ENCODE measurements at regions not wholly inside any gene's neighbourhood (a gene's known extent, or its start where the extent isn't known, plus 50 kb on each side); places are given as distances from the start of the nearest gene placed in this dataset.

- no peak for TF ChIP-seq MAX (IDR thresholded peaks at IDR 0.05)
- TF ChIP-seq CTCF (IDR thresholded peaks at IDR 0.05 in 2 of 3, conservative IDR thresholded peaks at IDR 0.05 in 1 of 3; ENCODE audit: borderline replicate concordance in 1 of 3, insufficient read depth in 1 of 3, low read depth in 2 of 3, low read length in 2 of 3) = no peak
- TF ChIP-seq POLR2AphosphoS5 (IDR thresholded peaks at IDR 0.05; ENCODE audit: low read depth, low read length) = no peak
- TF ChIP-seq POLR2A (IDR thresholded peaks at IDR 0.05; ENCODE audit: borderline replicate concordance, extremely low read depth, insufficient read depth, insufficient read length) = no peak
- TF ChIP-seq EZH2 (IDR thresholded peaks at IDR 0.05) = no peak
- TF ChIP-seq YY1 (IDR thresholded peaks at IDR 0.05; ENCODE audit: extremely low read depth, insufficient replicate concordance, low read depth, low read length) = no peak
- no peak for TF ChIP-seq SP1 (IDR thresholded peaks at IDR 0.05; ENCODE audit: low read depth)
- TF ChIP-seq ZFX (IDR thresholded peaks at IDR 0.05) = no peak
- TF ChIP-seq EZH2phosphoT487 (IDR thresholded peaks at IDR 0.05; ENCODE audit: borderline replicate concordance) = no peak
- no peak for TF ChIP-seq EGR1 (IDR thresholded peaks at IDR 0.05; ENCODE audit: low read depth)
- TF ChIP-seq REST (IDR thresholded peaks at IDR 0.05; ENCODE audit: low read depth) = no peak
- TF ChIP-seq JUND (IDR thresholded peaks at IDR 0.05) = no peak
- TF ChIP-seq CEBPB (IDR thresholded peaks at IDR 0.05; ENCODE audit: low read depth) = no peak
Observed at GRCh38 chrX:39716802-39717540, 380.8 kb downstream of the BCOR start.

Measured in HCT116 (cell line).